GM19043 (cell line): ENCODE measurements at regions not wholly inside any gene's neighbourhood (a gene's known extent, or its start where the extent isn't known, plus 50 kb on each side); places are given as distances from the start of the nearest gene placed in this dataset.
"Not testable (repeated sequence)": the region's sequence is repeated elsewhere in the genome, so short reads cannot be mapped to it uniquely, and the experiment has no call there.

Experiments used
- ATAC-seq: cut with Tn5 transposase; IDR thresholded peaks from one replicate; pipeline ENCODE4 v1.9.1; 2021; ENCODE audit warnings: low read depth; ENCODE audit not compliant: unreplicated experiment

GRCh38 chr20:60095456-60095855, 137.2 kb downstream of the CDH26 start:
- no peak for ATAC-seq

DNA sequence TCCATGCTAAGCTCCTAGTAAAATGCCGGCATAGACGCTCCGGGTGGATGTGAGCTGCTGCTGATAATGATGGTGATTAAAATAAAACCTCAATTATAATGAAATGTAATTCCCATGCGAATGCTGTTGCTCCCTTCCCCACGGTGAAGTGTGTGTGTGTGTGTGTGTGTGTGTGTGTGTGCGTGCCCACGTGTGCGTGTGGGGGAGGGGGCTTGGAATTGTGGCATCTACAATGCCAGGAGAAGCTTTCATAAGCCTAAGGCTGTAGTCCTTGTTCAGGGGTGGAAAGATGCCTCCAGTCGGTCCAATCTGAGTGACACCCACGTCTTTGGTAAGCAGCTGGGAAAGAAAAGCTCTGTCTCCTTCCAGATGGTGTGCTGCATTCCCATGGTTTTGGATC, 137.9 kb downstream of the CDH26 start:
- ATAC-seq, result no peak

- ATAC-seq, result no peak
These were observed 139.1 kb downstream of the CDH26 start for GRCh38 chr20:60097285-60097684.

- ATAC-seq, result peak; percentile 62
These were observed 142.6 kb downstream of the CDH26 start for GRCh38 chr20:60100780-60101179.

- no peak for ATAC-seq
These were observed 143.1 kb downstream of the CDH26 start for GRCh38 chr20:60101201-60101890.

DNA sequence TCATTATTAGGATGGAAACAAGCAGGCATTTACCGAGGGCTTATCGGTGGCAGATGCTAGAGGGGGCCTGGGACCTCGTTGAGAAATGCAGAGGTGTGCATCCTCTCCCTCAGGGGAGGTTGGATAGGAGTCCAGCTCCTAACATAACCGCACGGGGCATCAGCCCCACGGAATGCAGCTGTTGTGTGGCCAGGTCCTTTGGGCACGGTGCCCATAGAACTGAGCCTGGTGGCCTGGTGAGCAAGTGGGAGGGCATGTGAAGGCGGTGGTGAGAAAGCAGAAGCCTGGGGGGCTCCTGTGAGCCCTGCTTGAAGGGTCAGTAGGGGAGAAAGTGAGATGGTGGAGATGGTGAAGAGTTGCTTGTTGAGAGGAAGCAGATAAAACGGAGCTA, 143.7 kb downstream of the CDH26 start:
- no peak for ATAC-seq

DNA sequence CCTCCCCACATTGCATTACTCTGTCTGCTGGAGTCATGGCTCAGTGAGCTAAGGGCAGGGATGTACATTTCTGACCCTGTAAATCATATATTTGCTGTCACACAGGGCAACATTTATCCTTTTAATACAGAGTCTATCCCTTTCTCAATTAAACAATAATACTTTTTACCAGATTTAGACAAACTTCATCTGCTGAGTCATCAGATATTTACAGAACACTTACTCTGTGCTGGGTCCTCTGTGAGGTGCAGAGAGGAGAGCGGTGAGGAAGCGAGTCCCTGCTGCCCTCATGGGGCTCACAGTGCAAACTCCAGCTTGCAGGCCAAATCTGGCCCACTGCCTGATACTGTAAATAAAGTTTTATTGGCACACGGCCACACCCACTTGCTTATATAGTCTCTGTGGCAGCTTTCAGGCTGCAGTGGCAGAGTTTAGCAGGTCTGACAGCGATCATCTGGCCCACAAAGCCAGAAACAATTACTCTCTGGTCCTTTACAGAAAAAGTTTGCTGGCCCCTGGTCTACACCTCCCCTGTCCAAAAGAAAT, 144.5 kb downstream of the CDH26 start:
- no peak for ATAC-seq

- ATAC-seq, result no peak
These were observed 147.0 kb downstream of the CDH26 start for GRCh38 chr20:60104993-60105803.

GRCh38 chr20:60106186-60106585, 148.0 kb downstream of the CDH26 start:
- not testable (repeated sequence) for ATAC-seq

- ATAC-seq, result no peak
These were observed 149.6 kb downstream of the CDH26 start for GRCh38 chr20:60107621-60108390.

GRCh38 chr20:60108397-60108796, 150.2 kb downstream of the CDH26 start:
- ATAC-seq, result no peak

GRCh38 chr20:60113024-60113724, 155.0 kb downstream of the CDH26 start:
- no peak for ATAC-seq

- ATAC-seq, result no peak
These were observed 155.5 kb downstream of the CDH26 start for GRCh38 chr20:60113771-60114170.

DNA sequence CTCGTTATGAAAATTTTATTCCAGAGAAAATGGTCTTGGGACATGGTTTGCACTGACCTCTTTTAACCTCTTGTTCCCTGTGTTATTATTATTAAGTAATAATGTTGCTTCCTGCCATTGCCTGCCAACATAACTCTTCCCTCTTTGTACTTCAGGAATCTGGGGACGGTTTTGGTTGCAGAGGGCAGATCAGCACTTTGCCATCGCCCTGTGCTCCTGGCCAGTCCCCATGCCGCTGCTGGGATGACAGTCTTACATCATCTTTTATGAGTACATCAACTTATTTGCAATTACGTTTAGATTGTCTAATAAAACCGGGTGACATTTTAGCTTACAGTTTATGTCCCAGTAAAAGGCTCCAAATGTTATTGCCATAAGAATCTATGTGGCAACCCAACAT, 157.2 kb downstream of the CDH26 start:
- ATAC-seq, result no peak

- no peak for ATAC-seq
These were observed 158.1 kb downstream of the CDH26 start for GRCh38 chr20:60116128-60116909.

GRCh38 chr20:60117065-60117464, 158.8 kb downstream of the CDH26 start:
- no peak for ATAC-seq

GRCh38 chr20:60121903-60122302, 163.7 kb downstream of the CDH26 start:
- no peak for ATAC-seq

GRCh38 chr20:60122671-60123070, 164.4 kb downstream of the CDH26 start:
- no peak for ATAC-seq

DNA sequence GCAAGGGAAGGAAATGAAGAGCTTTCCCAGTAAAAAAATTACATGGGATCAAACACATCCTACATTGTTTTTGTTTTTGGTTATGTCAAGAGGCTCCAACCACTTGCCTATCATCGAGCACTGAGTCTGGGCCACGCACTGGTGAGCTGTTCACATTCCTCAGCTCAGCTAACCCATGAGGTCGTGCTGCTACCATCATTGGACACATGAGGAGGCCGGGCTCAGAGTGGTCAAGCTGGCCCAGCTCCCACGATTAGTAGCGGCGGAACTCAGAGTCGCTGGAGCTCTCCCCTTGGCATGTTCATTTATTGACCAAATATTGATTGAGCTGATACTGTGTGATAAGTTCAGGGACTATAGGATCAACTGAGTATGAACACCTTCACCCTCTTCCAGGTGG, 164.9 kb downstream of the CDH26 start:
- ATAC-seq, result no peak

- ATAC-seq, result no peak
These were observed 165.4 kb downstream of the CDH26 start for GRCh38 chr20:60123652-60124051.
